GM19324 (cell line): ENCODE measurements at regions not wholly inside any gene's neighbourhood (a gene's known extent, or its start where the extent isn't known, plus 50 kb on each side); places are given as distances from the start of the nearest gene placed in this dataset.

ENCODE experiments used
- ATAC-seq: cut with Tn5 transposase; IDR thresholded peaks from one replicate; pipeline ENCODE4 v1.9.1; 2021; ENCODE audit warnings: mild to moderate bottlenecking, moderate library complexity; ENCODE audit not compliant: unreplicated experiment, low FRiP score

- no peak for ATAC-seq
Observed at GRCh38 chr1:98428864-98429263, 232.7 kb upstream of the SNX7 start.

GRCh38 chr1:98427664-98428063 lies 233.9 kb upstream of the SNX7 start:
- ATAC-seq, result no peak

GRCh38 chr1:98426092-98426491 lies 235.4 kb upstream of the SNX7 start:
- no peak for ATAC-seq

- no peak for ATAC-seq
Observed at GRCh38 chr1:98422816-98423215, 238.7 kb upstream of the SNX7 start.

GRCh38 chr1:98421085-98421435 lies 240.5 kb upstream of the SNX7 start:
- ATAC-seq, result no peak

- no peak for ATAC-seq
Observed at GRCh38 chr1:98420376-98421084, 241.0 kb upstream of the SNX7 start.

- ATAC-seq, result no peak
Observed at GRCh38 chr1:98417820-98418219, 243.7 kb upstream of the SNX7 start.

- no peak for ATAC-seq
Observed at GRCh38 chr1:98410082-98410481, 251.4 kb upstream of the SNX7 start.

GRCh38 chr1:98406352-98407088 lies 255.0 kb upstream of the SNX7 start:
- no peak for ATAC-seq

GRCh38 chr1:98405581-98406074 lies 255.9 kb upstream of the SNX7 start:
- no peak for ATAC-seq

- ATAC-seq, result no peak
Observed at GRCh38 chr1:98404866-98405265, 256.7 kb upstream of the SNX7 start.

GRCh38 chr1:98403963-98404480 lies 257.5 kb upstream of the SNX7 start:
- no peak for ATAC-seq

- ATAC-seq, result no peak
Observed at GRCh38 chr1:98402860-98403259, 258.7 kb upstream of the SNX7 start.

GRCh38 chr1:98400446-98400845 lies 261.1 kb upstream of the SNX7 start:
- ATAC-seq, result no peak

- no peak for ATAC-seq
Observed at GRCh38 chr1:98399218-98399617, 262.3 kb upstream of the SNX7 start.

GRCh38 chr1:98398649-98399048 lies 262.9 kb upstream of the SNX7 start:
- no peak for ATAC-seq

GRCh38 chr1:98398092-98398491 lies 263.4 kb upstream of the SNX7 start:
- ATAC-seq, result no peak

GRCh38 chr1:98393719-98394118 lies 267.8 kb upstream of the SNX7 start:
- ATAC-seq, result no peak

GRCh38 chr1:98391175-98391574 lies 270.3 kb upstream of the SNX7 start:
- no peak for ATAC-seq

GRCh38 chr1:98389809-98390208 lies 271.7 kb upstream of the SNX7 start:
- ATAC-seq, result no peak

- ATAC-seq, result peak; percentile 61
Observed at GRCh38 chr1:98388441-98388840, 273.1 kb upstream of the SNX7 start.

GRCh38 chr1:98387701-98388100 lies 273.8 kb upstream of the SNX7 start:
- no peak for ATAC-seq
